GM12801 (cell line): ENCODE measurements at regions not wholly inside any gene's neighbourhood (a gene's known extent, or its start where the extent isn't known, plus 50 kb on each side); places are given as distances from the start of the nearest gene placed in this dataset.

Source experiments
- CTCF ChIP-seq: IDR thresholded peaks from one replicate; pipeline ENCODE4 v1.5.1; 2011; ENCODE audit warnings: control low read depth; ENCODE audit not compliant: insufficient read length; ENCODE audit errors: extremely low read depth

- TF ChIP-seq CTCF, result no peak
These were observed 182.3 kb downstream of the RDH14 start for GRCh38 chr2:18378020-18378653.

GRCh38 chr2:18376936-18377335 is 183.5 kb downstream of the RDH14 start:
- no peak for TF ChIP-seq CTCF

- no peak for TF ChIP-seq CTCF
These were observed 186.8 kb downstream of the RDH14 start for GRCh38 chr2:18373664-18374063.

GRCh38 chr2:18373081-18373480 is 187.4 kb downstream of the RDH14 start:
- no peak for TF ChIP-seq CTCF

- no peak for TF ChIP-seq CTCF
These were observed 187.8 kb downstream of the RDH14 start for GRCh38 chr2:18372641-18373040.

- no peak for TF ChIP-seq CTCF
These were observed 190.7 kb downstream of the RDH14 start for GRCh38 chr2:18369760-18370159.

- TF ChIP-seq CTCF, result no peak
These were observed 192.4 kb downstream of the RDH14 start for GRCh38 chr2:18368008-18368407.
